HFFc6 (cell line): ENCODE measurements at regions not wholly inside any gene's neighbourhood (a gene's known extent, or its start where the extent isn't known, plus 50 kb on each side); places are given as distances from the start of the nearest gene placed in this dataset.

Experiments
- DNase-seq: peaks from one replicate; pipeline ENCODE4 v3.0.0-alpha.2; 2018
- H3K27ac Mint-ChIP-seq: 2 replicates; pipeline ENCODE4 v1.8.0; 2020; ENCODE audit warnings: mild to moderate bottlenecking, mixed read lengths
- H3K27me3 Mint-ChIP-seq: 2 replicates; pipeline ENCODE4 v1.8.0; 2021; ENCODE audit warnings: mild to moderate bottlenecking, moderate library complexity, mixed read lengths; ENCODE audit not compliant: insufficient read depth
- H3K36me3 Mint-ChIP-seq: 2 replicates; pipeline ENCODE4 v1.8.0; 2021; ENCODE audit warnings: low read depth, mixed read lengths
- H3K4me1 Mint-ChIP-seq: 2 replicates; pipeline ENCODE4 v1.8.0; 2020; ENCODE audit warnings: low read depth, mixed read lengths
- H3K4me3 Mint-ChIP-seq: 2 replicates; pipeline ENCODE4 v1.8.0; 2020; ENCODE audit warnings: mild to moderate bottlenecking, moderate library complexity, mixed read lengths
- H3K9me3 Mint-ChIP-seq: 2 replicates; pipeline ENCODE4 v1.8.0; 2020; ENCODE audit warnings: mild to moderate bottlenecking, mixed read lengths
- CTCF ChIP-seq: fragments of 200-600 bp; sonication (generic); IDR thresholded peaks from 2 replicates; pipeline ENCODE4 v1.5.0; 2021; ENCODE audit warnings: antibody characterized with exemption, mild to moderate bottlenecking

- Mint-ChIP-seq H3K9me3 (peaks cover 63% of the 10 kb centered on the region), H3K27me3 (no peaks in the 10 kb centered on the region), H3K27ac (no peak overlapping the region), H3K4me3 (no peak overlapping the region), H3K36me3 (peaks cover 7% of the 10 kb centered on the region), H3K4me1 (no peaks in the 10 kb centered on the region)
- no peak for TF ChIP-seq CTCF
- DNase-seq, result no peak
Measured at GRCh38 chr10:130559547-130559880, 423.3 kb downstream of the GLRX3 start.

- Mint-ChIP-seq H3K4me3 (no peak overlapping the region), H3K9me3 (peaks cover 62% of the 10 kb centered on the region), H3K36me3 (peaks cover 7% of the 10 kb centered on the region), H3K27ac (no peak overlapping the region), H3K27me3 (no peaks in the 10 kb centered on the region), H3K4me1 (no peaks in the 10 kb centered on the region)
- no peak for DNase-seq
- no peak for TF ChIP-seq CTCF
Measured at GRCh38 chr10:130560116-130560515, 423.9 kb downstream of the GLRX3 start.

- no peaks in the 10 kb centered on the region for H3K4me1 Mint-ChIP-seq
- H3K27ac Mint-ChIP-seq, result no peak overlapping the region
- H3K4me3 Mint-ChIP-seq, result no peak overlapping the region
- no peaks in the 10 kb centered on the region for H3K27me3 Mint-ChIP-seq
- TF ChIP-seq CTCF, result no peak
- H3K9me3 Mint-ChIP-seq, result peaks cover 62% of the 10 kb centered on the region
- peaks cover 5% of the 10 kb centered on the region for H3K36me3 Mint-ChIP-seq
- no peak for DNase-seq
Measured at GRCh38 chr10:130560573-130560972, 424.4 kb downstream of the GLRX3 start.

- Mint-ChIP-seq H3K27ac (no peak overlapping the region), H3K4me1 (no peaks in the 10 kb centered on the region), H3K9me3 (peaks cover 64% of the 10 kb centered on the region), H3K36me3 (peaks cover 5% of the 10 kb centered on the region; the same call in 1 of the 2 replicates), H3K4me3 (no peak overlapping the region), H3K27me3 (no peaks in the 10 kb centered on the region)
- no peak for DNase-seq
- TF ChIP-seq CTCF, result no peak
Measured at GRCh38 chr10:130561681-130562080, 425.5 kb downstream of the GLRX3 start.

- TF ChIP-seq CTCF, result no peak
- Mint-ChIP-seq H3K27me3 (no peaks in the 10 kb centered on the region), H3K4me3 (no peak overlapping the region)
Measured at GRCh38 chr10:130567011-130567410, 430.8 kb downstream of the GLRX3 start.

GRCh38 chr10:130567436-130567835 is 431.2 kb downstream of the GLRX3 start:
- Mint-ChIP-seq H3K4me3 (no peak overlapping the region), H3K27ac (no peak overlapping the region), H3K27me3 (no peaks in the 10 kb centered on the region), H3K36me3 (peaks cover 13% of the 10 kb centered on the region), H3K9me3 (peaks cover 70% of the 10 kb centered on the region), H3K4me1 (no peaks in the 10 kb centered on the region)
- DNase-seq, result no peak
- TF ChIP-seq CTCF, result no peak

More at GRCh38 chr10:130567011-130567410, 430.8 kb downstream of the GLRX3 start:
- H3K4me1 Mint-ChIP-seq, result no peaks in the 10 kb centered on the region
- peaks cover 68% of the 10 kb centered on the region for H3K9me3 Mint-ChIP-seq
- H3K27ac Mint-ChIP-seq, result no peak overlapping the region
- DNase-seq, result no peak
- peaks cover 13% of the 10 kb centered on the region for H3K36me3 Mint-ChIP-seq
